ENCODE measurements at regions not wholly inside any gene's neighbourhood (a gene's known extent, or its start where the extent isn't known, plus 50 kb on each side); places are given as distances from the start of the nearest gene placed in this dataset.
"Not testable (repeated sequence)": the region's sequence is repeated elsewhere in the genome, so short reads cannot be mapped to it uniquely, and the experiment has no call there.

- no peak for DNase-seq (ENCODE audit: low read depth)
Measured at GRCh38 chr6:141580131-141580530, 552.6 kb upstream of the GJE1 start.

GRCh38 chr6:141576751-141577150 lies 556.0 kb upstream of the GJE1 start:
- DNase-seq (ENCODE audit: low read depth): no peak

- DNase-seq (ENCODE audit: low read depth): peak; percentile 90
Measured at GRCh38 chr6:141562851-141563763, 569.6 kb upstream of the GJE1 start.

DNA sequence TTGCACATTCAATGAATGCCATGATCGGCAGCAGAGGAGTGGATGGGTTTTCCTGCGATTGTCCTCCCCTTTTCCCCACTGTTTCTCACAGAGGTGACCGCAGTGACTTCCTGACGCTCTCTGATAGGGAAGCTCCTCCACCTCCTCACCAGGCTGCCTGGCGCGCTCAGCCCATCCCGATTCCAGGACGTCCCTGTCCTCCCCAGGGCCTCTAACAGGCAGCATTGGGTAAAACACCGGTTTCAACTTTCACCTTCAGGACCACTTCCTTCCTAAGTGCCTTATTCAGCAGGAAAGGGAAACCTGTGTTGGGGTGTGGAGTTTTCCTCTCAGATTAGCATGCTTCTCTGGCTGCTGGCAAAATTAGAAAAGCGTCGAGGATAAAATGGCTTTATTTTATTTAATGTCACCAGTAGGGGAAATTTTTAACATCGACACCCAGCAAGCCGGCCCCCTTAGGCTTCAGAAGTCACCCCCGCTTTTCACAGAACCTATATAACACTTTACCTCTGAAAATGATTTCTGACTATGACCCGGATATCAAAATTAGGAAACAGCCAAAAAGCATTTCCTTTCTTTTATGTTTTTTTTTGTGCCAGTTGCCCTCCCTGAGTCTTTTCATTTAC lies 570.4 kb upstream of the GJE1 start:
- DNase-seq (ENCODE audit: low read depth): no peak

DNA sequence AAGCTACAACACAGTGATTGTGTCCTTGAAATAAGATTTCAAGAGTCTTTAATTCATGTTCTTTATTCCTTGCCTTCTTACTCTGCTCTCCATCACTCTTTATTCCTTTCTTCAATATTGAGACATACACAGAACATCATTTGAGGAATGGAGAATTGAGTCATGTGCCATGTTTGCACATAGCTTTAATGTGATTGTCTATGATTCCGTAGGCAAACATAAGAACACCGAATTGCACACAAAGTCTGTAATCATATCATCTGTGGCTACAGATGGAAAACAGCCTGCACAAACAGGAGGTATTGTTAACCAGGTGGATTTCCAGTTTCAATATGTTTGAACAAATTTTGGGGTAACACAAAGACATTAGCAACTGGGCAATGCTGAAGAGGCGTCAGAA lies 571.6 kb upstream of the GJE1 start:
- no peak for DNase-seq (ENCODE audit: low read depth)

DNA sequence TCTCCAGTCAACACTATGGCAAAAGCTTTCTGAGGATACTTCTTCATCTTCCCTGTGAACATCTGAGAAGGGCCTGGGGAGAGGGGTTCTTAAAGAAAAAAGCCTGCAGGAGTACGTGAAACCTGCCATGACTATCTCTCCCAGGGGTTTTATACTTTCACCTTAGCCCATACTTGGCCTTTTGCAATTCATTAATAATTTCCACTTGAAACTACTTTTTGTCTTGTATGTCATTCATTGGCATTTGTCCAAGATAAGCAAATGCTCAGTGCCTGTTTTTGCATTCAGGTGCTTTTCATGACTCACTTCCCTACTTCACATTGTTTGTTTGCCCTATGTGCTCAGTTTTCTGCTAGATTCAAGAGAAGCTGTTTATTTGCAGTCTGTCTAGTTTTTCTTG lies 580.3 kb upstream of the GJE1 start:
- no peak for DNase-seq (ENCODE audit: low read depth)

DNA sequence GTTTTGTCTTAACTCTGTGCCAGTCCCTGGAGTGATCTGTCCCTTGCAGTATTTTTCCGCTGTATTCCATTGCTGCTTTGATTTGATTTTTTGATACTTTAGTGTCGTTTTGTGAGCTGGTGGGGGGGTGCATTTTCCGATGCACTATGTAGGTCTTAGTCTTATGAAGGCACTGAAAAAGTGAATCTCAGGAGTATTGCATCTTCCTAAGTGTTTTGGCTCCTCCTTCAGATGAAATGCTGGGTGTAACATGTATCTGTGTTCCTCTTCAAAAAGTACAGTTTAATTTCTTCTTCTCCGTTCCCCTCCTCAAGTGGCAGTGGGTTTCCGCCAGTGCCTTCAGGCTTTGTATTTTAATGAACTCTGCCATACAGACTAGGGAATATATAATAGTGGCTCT lies 580.7 kb upstream of the GJE1 start:
- no peak for DNase-seq (ENCODE audit: low read depth)

- DNase-seq (ENCODE audit: low read depth): no peak
Measured at GRCh38 chr6:141551318-141551717, 581.4 kb upstream of the GJE1 start.

- DNase-seq (ENCODE audit: low read depth): no peak
Measured at GRCh38 chr6:141550471-141550870, 582.3 kb upstream of the GJE1 start.

DNA sequence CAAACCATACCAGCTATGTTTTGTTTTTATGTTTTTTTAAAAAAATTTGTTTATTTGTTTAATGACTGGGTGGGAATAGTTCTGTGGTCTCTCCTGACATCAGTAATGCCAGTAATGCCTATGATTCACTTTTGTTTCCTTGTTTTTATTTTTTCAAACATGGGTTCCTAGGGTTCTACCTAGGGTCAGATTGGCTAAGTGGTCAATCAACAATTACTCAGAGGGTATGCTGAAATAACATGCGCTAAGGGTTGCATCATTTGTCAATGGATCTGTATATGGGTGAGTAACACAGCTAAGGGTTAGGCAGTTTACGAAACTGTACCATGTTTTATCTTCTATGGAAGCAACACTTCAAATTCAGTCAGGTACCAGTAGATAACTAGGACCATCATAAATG lies 583.8 kb upstream of the GJE1 start:
- DNase-seq (ENCODE audit: low read depth): no peak

DNA sequence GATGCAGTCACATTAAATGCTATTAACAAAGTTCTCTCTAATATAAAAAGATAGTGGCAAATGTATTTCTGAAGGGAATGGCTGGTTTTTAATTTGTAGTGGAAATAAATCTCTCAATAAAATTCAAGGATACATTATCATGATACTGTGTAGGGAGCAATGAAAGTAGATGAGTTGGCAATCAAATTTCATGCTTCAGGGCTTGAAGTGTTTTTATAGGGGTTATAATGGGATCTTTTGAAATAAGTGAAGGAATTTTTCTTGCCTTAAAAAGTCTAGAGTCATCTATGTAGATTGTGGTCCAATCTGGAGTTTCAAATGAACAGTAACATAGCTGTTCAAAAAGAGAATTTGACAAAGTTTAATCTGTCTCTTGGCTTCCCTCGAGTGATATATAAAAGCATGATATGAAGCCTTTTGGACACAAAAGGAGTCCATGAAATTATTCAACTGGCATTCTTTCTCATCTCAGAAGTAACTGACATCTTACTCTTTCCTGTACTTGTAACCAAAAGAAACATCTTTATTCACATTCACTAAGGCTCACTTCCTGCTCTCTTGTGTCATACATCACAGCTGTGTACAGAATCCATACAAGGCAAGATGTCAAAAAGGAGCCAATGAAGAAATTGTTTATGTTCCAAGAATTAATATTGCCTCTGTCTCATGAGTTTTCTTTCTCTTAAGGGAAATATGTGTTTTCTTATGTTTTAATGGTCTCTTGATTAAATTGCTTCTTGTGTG lies 591.0 kb upstream of the GJE1 start:
- DNase-seq (ENCODE audit: low read depth): no peak

GRCh38 chr6:141540207-141540606 lies 592.5 kb upstream of the GJE1 start:
- DNase-seq (ENCODE audit: low read depth): no peak

DNA sequence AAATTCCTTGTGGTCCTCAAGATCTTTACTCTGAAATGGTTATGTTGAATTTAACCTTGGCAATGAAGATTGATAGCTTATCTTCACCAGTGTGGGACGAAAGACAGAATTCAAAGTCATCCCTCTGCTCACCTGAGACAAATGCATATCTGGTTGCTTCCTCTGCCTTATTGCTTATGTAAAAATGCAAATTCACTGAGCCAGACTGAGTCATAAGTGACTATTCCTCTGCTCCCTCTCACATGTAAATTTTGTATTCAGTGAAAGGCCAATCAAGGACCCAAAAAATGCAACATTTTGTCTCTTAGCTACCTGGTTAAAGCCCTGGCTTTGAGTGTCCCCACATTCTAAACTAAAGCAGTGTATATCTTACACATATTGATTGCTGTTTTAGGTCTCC lies 593.1 kb upstream of the GJE1 start:
- DNase-seq (ENCODE audit: low read depth): no peak

DNA sequence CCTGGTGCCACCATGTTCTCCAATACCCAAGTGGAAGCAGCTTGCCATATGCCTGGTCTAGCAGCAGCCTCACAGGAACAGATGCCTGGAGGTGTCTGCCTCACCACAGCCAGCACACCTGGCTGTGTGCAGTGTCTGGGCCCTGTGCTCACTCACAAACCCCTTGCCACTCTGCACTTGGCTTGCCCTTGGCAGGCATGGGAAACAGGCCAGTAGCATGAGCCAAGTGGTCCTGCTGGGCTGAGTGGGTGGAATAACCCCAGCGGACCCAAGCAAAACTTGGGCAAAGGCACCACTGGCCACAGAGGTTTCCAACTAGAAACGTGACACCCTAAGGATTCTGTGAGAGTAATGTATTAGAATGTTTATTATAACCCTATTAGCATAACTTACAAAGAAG lies 600.5 kb upstream of the GJE1 start:
- no peak for DNase-seq (ENCODE audit: low read depth)

- no peak for DNase-seq (ENCODE audit: low read depth)
Measured at GRCh38 chr6:141531040-141531439, 601.7 kb upstream of the GJE1 start.

GRCh38 chr6:141528596-141528995 lies 604.1 kb upstream of the GJE1 start:
- DNase-seq (ENCODE audit: low read depth): no peak

GRCh38 chr6:141526985-141527384 lies 605.7 kb upstream of the GJE1 start:
- DNase-seq (ENCODE audit: low read depth): no peak

- DNase-seq (ENCODE audit: low read depth): no peak
Measured at GRCh38 chr6:141521440-141521839, 611.3 kb upstream of the GJE1 start.

DNA sequence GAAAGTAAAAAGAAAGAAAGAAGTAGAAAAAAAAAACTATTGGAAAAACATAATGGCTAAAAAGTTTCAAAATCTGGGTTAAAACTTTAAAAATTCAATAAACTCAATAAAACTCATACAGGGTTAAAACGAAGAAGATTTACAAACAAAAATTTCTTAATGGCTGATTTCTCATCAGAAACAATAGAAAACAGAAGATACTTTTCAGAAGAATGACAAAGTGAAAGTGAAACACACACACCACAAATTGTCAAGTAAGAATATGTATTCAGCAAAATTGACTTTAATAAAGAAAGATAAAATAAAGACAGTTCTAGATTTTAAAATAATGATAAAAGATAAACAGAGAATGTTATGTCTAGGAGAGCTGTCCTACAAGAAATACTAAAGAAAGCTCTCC lies 618.9 kb upstream of the GJE1 start:
- DNase-seq (ENCODE audit: low read depth): no peak

- DNase-seq (ENCODE audit: low read depth): no peak
Measured at GRCh38 chr6:141510803-141511202, 621.9 kb upstream of the GJE1 start.

DNA sequence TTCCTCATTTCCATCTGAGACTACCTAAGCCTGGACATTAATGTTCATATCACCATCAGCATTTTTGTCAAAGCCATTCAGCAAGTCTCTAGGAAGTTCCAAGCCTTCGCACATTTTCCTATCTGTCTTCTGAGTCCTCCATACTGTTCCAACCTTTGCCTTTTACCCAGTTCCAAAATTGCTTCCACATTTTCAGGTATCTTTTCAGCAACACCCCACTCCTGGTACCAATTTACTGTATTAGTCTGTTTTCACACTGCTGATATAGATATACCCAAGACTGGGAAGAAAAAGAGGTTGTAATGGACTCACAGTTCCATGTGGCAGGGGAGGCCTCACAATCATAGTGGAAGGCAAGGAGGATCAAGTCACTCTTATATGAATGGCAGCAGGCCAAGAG lies 626.7 kb upstream of the GJE1 start:
- not testable (repeated sequence) for DNase-seq (ENCODE audit: low read depth)

- not testable (repeated sequence) for DNase-seq (ENCODE audit: low read depth)
Measured at GRCh38 chr6:141504318-141504717, 628.4 kb upstream of the GJE1 start.

- DNase-seq (ENCODE audit: low read depth): no peak
Measured at GRCh38 chr6:141501616-141502015, 631.1 kb upstream of the GJE1 start.

Data from GM04504 (cell line).